GM10847 (cell line): ENCODE measurements at regions not wholly inside any gene's neighbourhood (a gene's known extent, or its start where the extent isn't known, plus 50 kb on each side); places are given as distances from the start of the nearest gene placed in this dataset.

ENCODE experiments used
- POLR2A ChIP-seq: IDR thresholded peaks from 2 replicates; pipeline ENCODE4 v1.6.1; 2011; ENCODE audit not compliant: insufficient read length; ENCODE audit errors: extremely low read depth

DNA sequence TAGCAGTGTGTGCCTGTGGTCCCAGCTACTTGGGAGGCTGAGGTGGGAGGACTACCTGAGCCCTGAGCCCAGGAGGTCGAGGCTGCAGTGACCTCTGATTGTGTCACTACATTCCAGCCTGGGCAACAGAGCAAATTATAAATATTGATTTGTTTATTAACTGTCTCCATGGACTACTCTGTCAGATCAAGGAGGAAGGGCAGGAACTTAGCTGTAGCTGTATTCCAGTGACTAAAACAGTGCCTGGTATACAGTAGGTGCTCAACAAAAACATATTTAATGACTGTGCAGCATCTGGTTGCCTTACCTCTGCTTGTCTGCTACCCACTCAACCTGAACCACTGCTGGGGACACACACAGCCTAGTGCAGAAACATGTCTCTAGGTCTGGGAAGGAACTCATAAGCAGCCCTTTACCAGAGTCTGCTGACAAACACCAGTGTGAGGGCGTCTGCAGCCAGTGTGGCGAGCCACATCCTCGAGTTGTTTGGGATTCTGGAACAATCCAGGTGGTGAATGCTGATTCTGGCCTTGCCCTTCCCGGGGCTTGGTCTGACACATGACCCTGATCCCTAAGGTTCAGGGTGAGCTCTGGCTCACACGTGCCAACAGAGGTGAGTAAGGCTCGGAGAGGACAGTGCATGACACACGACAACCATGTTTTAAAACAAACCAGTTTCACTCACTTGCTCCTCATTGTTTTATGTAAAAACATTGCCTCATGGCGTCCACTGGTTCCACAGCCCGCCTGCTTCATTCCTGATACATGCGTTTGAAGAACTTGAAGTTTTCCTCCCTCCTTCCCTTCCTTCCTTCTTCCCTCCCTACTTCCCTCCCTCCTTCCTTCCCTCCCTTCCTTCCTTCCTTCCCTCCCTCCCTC is 117.9 kb upstream of the ZNF217 start:
- TF ChIP-seq POLR2A: no peak

DNA sequence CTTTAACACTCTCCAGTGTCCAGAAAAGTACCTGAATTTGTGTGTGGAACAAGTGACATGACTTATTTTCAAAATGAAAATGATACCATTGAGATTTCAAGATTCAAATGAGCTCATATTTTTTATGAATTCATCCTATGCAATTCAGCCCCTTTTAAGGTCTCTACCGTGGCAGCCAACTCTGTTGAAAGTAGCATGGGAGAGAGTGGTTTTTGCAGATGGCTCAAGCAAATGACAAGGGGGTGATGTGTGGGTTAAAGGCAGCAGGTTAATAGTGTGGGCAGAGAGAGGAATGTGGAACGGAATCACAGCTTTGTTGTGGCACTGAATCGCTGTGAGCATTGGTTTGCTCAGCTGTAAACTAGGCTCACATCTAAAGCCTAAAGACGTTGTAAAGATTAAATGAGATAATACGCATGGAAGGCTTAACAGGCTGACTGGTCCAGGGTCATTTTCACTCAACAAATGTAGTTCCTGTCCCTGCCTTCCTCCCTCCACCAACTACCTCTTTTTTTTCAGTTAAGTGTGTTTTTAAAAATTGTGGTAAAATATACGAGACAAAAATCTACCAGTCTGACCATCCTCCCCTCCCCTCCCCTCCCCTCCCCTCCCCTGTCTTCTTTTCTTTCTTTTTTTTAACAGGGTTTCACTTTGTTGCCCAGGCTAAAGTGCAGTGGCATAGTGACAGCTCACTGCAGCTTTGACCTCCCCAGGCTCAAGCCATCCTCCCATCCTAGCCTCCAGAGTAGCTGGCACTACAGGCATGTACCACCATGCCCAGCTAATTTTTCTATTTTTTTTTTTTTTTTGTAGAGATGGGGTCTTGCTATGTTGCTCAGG is 114.7 kb upstream of the ZNF217 start:
- no peak for TF ChIP-seq POLR2A

DNA sequence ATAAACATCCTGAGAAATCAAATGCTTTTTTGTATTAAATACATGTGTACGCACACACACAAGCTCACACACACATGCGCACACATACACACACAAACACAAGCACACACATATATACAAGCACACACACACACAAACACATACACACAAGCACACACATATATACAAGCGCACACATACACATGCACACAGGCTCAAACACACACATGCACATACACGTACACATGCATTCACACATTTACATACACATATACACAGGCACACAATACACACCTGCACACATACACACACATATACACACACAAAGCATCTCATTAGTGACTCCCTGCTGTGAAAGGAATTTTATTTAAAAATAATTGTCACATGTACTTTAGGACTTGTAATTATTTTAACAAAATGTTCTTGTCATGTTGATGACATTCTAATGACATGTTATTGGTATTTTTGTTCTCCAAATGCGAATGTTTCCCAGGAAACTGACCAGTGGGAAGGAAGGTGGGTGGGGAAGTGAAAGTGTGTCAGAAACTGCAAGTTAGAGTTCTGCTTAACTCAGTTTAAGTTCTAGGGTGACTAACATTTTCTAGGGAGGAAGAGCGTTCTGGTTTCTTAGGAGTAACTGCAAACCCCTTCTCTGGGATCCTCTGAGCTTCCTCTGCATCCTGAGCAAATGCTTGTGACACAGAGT is 113.9 kb upstream of the ZNF217 start:
- no peak for TF ChIP-seq POLR2A

DNA sequence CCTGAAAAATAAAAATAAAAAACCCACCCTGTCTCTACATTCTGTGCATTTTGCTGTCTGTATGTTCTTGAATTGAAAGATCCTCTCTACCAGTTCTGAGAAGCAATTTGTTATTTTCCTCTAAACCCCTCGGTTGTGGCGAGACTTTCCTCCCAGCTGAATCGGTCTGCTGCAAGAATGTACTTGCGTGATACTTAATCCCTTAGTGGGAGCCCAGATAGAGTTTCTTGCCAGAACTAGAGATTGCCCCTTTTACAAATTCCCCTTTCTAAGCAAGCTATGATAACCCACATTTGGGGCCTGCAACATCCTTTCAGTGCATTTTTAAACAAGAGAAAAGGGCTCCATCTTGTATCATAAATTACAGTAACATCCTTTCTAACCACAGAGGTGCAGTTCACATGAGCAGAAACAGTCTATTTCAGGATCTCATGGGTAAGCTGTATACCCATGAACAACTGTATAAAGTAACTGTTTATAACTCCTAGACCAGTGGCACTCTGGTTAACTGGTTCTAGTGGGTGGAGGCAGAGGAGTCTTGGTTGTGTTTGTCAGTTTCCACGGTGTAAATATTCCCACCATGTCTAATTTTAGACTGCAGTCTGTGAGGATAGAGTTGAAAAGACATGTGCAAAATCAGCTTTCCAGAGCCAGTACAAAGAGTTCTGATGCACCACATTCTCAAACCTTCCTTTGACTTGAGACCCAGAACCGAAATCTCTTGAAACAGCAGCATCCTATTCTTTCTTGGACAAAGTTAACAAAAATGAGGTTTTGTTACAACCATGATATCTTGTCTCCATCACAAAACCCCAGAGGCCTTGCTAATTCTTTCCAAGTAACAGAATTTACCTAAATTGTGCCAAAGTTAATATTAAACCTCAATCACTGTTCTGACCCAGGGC is 113.1 kb upstream of the ZNF217 start:
- TF ChIP-seq POLR2A: no peak

DNA sequence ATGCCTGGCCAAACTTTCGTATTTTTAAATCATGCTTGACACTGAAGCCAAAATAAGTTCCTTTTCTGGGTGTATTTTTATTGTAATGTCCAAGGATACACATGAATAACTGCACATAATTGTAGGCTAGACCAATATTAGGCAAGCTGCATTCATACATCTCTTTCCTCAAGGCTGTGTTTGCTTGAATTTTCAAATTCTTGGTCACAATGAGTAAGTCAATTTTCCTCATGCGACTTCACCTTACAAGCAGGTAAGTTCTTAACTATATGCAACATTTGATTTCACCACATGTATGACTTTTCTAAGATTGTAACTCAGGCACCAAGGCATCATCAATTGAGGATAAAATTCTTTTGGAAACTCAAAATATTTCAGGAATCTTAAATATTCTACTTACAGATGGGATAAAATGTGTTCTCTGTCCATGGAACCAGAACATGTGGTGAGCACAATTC is 112.4 kb upstream of the ZNF217 start:
- no peak for TF ChIP-seq POLR2A

DNA sequence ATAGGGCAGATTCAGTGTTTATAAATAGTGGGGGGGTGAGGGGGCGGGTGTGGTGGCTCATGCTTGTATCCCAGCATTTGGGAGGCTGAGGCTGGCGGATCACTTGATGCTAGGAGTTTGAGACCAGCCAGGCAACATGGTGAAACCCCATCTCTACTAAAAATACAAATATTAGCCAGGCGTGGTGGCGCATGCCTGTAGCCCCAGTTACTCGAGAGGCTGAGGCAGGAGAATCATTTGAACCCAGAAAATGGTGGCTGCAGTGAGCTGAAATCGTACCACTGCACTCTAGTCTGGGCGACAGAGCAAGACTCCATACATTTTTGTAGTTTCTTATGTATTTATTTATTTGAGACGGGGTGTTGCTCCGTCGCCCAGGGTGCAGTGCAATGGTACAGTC is 109.0 kb upstream of the ZNF217 start:
- TF ChIP-seq POLR2A: no peak

DNA sequence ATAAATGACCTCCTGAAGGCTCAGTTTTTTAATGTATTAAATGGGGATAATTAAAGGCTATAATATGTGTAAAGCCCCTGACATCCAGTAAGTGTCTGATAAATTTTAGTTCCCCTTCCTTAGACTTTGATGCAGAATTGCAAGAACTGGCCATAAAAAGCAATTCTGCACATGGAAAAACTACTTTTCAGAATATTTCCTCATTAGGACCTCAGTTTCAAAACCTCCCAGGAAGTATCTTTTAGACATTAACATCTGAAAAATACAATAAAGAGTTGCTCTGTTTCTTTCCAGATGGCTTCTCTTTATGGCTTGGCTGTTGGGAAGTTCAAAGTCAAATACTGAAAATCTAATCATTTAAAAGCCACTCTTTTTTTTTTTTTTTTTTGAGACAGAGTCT is 106.3 kb upstream of the ZNF217 start:
- TF ChIP-seq POLR2A: no peak

DNA sequence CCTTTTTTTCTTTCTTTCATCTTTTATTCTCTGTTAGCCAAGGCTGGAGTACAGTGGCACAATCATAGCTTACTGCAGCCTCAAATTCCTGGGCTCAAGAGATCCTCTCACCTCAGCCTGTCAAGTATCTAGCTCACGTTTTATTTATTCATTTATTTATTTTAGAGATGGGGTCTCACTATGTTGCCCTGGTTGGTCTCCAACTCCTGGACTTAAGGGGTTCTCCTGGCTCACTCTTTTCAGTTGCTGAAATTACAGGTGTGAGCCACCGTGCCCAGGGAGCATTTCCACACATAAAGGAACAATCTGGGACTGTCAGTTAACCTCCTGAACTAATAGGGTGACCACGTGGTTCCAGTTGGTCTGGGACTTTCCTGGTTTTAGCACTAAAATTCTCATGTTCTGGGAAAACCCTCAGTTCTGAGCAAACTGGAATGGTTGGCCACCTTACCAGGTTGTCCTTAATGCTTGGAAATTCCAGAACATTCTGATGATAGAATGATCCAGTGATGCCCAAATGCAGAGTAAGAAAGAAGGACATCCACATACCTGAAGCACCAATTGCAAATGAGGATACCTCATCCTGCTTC is 105.5 kb upstream of the ZNF217 start:
- TF ChIP-seq POLR2A: no peak

DNA sequence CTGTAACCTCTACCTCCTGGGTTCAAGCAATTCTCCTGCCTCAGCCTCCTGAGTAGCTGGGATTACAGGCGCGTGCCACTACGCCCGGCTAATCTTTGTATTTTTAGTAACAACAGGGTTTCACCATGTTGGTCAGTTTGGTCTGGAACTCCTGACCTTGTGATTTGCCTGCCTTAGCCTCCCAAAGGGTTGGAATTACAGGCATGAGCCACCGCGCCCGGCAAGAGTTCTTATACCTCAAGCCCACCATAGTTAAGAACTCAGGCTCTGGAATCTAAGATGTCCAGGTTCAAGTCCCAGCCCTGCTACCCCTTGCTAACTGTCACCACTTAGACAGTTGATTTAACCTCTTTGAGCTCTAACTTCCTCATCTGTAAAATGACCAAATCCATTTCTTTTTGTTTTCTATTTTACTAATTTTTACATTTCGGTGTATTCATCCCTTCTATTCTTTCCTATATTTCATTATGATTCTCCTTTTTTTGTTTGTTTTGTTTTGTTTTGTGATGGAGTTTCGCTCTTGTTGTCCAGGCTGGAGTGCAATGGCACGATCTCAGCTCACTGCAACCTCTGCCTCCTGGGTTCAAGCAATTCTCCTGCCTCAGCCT is 104.8 kb upstream of the ZNF217 start:
- TF ChIP-seq POLR2A: no peak

DNA sequence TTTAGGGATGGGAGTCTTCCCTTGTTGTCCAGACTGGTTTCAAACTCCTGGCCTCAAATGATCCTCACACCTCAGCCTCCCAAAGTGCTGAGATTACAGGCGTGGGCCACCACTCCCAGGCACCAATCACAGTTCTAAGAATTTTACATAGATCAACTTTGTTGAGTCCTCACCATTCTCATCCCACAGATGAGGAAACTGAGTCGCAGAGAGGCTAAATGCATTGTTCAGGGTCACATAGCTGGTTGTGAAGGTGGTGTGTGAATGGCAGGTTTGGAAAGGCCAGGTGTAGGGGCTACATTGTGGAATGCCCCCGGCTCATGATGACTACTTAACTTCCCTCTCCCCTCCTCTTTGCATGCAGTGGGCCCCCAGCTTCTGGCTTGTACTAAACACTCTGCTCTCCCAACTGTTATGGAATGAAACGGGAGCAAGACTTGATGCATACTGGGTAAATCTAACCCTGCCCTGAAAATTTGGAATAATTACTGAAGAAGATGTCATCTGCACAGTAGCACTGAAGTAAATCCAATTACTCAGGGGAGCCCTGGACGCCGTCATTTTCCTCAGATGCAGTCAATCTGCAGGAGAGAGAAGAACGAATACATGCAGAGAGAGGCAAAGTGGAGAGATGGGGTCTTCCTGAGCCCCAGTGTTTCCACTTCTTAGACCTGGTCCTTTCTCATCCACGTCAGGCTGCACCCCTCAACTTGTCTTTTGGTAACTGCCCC is 102.3 kb upstream of the ZNF217 start:
- no peak for TF ChIP-seq POLR2A

DNA sequence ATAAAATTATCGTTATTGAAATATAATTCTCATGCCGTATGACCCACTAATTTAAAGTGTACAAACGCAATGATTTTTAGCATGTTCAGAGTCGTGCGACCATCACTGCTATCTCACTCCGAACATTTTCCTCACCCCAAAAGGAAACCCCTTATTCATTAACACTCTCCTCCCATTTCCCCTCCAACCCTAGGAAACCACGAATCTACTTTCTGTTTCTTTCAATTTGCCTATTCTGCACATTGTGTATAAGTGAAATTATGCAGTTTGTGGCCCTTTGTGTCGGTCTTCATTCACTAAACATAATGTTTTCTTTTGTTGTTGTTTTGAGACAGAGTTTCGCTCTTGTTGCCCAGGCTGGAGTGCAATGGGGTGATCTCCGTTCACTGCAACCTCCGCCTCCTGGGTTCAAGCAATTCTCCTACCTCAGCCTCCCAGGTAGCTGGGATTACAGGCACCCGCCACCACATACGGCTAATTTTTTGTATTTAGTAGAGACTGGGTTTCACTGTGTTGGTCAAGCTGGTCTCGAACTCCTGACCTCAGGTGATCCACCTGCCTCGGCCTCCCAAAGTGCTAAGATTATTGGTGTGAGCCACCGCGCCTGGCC is 99.7 kb upstream of the ZNF217 start:
- no peak for TF ChIP-seq POLR2A

DNA sequence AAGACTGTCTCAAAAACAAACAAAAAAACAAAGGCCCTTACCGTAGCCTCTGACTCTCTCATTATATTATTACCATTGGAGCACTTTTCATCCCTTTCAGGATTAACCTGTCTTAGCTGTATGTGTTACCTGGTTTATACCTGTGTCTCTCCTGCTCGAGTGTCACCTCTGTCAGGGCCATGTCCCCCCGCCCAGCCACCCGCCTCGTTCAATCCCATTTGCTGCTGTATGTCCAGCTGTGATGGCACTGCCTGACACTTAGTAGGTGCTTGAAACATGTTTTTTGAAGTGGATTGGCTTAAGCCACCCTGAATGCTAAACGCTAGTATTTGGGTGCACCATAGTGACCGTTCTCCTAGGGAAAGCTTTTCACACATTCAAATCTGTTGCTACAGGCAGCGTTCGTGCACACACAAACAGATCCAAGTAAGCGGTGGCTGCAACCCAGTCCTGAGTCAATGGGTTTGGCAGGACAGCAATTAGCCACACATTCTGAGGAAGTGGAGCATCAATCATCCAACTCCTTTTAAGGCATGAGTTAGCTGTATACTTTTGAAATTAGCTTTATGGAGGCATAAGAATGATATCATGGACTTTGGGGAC is 98.9 kb upstream of the ZNF217 start:
- TF ChIP-seq POLR2A: no peak
